DLD1 (cell line): ENCODE measurements at regions not wholly inside any gene's neighbourhood (a gene's known extent, or its start where the extent isn't known, plus 50 kb on each side); places are given as distances from the start of the nearest gene placed in this dataset.
"Not testable (repeated sequence)": the region's sequence is repeated elsewhere in the genome, so short reads cannot be mapped to it uniquely, and the experiment has no call there.

ENCODE experiments used
- in situ Hi-C: cut with HindIII; loops from 2 replicates; pipeline ENCODE4 v1.10.0; 2017; ENCODE audit warnings: low sequenced_read_pairs

GRCh38 chr18:71405169-71405809 is 1116.4 kb downstream of the SOCS6 start:
- in situ Hi-C loops: no loop called here

GRCh38 chr18:71403501-71403900 is 1114.7 kb downstream of the SOCS6 start:
- in situ Hi-C loops: no loop called here

- in situ Hi-C loops: no loop called here
These were observed 1109.7 kb downstream of the SOCS6 start for GRCh38 chr18:71398531-71398930.

GRCh38 chr18:71388148-71388547 is 1099.3 kb downstream of the SOCS6 start:
- in situ Hi-C loops: no loop called here

GRCh38 chr18:71374294-71375000 is 1085.6 kb downstream of the SOCS6 start:
- in situ Hi-C loops: no loop called here

- in situ Hi-C loops: no loop called here
These were observed 1083.2 kb downstream of the SOCS6 start for GRCh38 chr18:71371951-71372605.

- in situ Hi-C loops: no loop called here
These were observed 1082.0 kb downstream of the SOCS6 start for GRCh38 chr18:71370671-71371445.

- in situ Hi-C loops: no loop called here
These were observed 1081.2 kb downstream of the SOCS6 start for GRCh38 chr18:71370095-71370494.

- in situ Hi-C loops: no loop called here
These were observed 1073.3 kb downstream of the SOCS6 start for GRCh38 chr18:71362140-71362539.

GRCh38 chr18:71355599-71355998 is 1066.8 kb downstream of the SOCS6 start:
- in situ Hi-C loops: not testable (repeated sequence)

- in situ Hi-C loops: no loop called here
These were observed 1063.8 kb downstream of the SOCS6 start for GRCh38 chr18:71352618-71353017.

- in situ Hi-C loops: no loop called here
These were observed 1047.8 kb downstream of the SOCS6 start for GRCh38 chr18:71336576-71337210.

- in situ Hi-C loops: no loop called here
These were observed 1040.7 kb downstream of the SOCS6 start for GRCh38 chr18:71329563-71329962.

GRCh38 chr18:71329114-71329513 is 1040.3 kb downstream of the SOCS6 start:
- in situ Hi-C loops: no loop called here

GRCh38 chr18:71327850-71328249 is 1039.0 kb downstream of the SOCS6 start:
- in situ Hi-C loops: no loop called here

GRCh38 chr18:71327441-71327840 is 1038.6 kb downstream of the SOCS6 start:
- in situ Hi-C loops: no loop called here

- in situ Hi-C loops: no loop called here
These were observed 1038.0 kb downstream of the SOCS6 start for GRCh38 chr18:71326826-71327225.

GRCh38 chr18:71324356-71324755 is 1035.5 kb downstream of the SOCS6 start:
- in situ Hi-C loops: no loop called here

- in situ Hi-C loops: no loop called here
These were observed 1033.4 kb downstream of the SOCS6 start for GRCh38 chr18:71322201-71322600.

- in situ Hi-C loops: no loop called here
These were observed 1032.5 kb downstream of the SOCS6 start for GRCh38 chr18:71321319-71321718.

- in situ Hi-C loops: no loop called here
These were observed 1016.0 kb downstream of the SOCS6 start for GRCh38 chr18:71304856-71305255.
